ENCODE measurements at regions not wholly inside any gene's neighbourhood (a gene's known extent, or its start where the extent isn't known, plus 50 kb on each side); places are given as distances from the start of the nearest gene placed in this dataset.

- no peak for DNase-seq
These were observed 186.6 kb upstream of the BCL6 start for GRCh38 chr3:187931770-187932278.

GRCh38 chr3:187932530-187932929, 187.3 kb upstream of the BCL6 start:
- DNase-seq = no peak

DNA sequence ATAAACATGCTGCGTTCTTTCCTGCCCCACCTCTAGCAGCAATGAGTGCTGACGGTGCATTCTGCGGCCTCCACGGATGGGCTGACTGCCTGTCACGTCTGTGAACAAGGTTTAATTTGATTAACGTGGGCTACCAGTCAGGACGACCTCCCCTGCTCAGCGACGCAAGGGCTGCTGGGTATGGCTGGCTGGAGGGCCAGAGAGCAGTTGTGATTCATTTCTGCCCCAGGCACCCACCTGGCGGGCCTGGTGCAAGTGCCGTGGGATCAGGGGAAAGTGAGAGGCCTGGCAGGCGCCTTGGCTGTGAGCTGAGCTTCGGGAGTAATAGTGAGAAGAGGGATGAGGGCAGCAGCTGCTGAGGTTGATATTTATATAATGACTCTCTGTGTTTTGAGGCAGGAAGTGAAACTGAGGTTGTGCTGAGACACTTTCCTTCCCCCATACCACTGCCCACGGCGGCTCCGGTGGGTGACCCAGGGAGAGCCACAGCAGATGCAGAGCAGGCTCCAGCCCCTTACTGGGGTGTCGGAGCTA, 190.4 kb upstream of the BCL6 start:
- DNase-seq = no peak

GRCh38 chr3:187936676-187937075, 191.4 kb upstream of the BCL6 start:
- no peak for DNase-seq

DNA sequence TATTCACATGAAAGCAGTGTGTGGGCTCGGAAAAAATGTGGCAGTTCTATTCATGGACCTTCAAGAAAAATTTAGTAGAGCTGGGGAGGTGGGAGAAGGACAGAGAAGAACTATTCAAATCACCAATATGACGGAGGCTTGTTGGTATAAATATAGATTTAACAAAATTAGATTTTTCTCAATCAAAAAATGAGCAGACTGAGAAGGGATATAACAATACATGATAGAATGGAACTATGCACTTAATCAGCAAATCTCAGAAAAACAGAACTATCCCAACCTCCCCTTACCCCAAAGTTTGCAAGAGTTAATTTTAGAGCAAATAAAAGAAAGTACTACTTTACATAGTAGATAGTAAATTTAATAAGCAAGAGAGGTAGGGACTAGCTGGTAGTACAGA, 194.6 kb upstream of the BCL6 start:
- DNase-seq = no peak

DNA sequence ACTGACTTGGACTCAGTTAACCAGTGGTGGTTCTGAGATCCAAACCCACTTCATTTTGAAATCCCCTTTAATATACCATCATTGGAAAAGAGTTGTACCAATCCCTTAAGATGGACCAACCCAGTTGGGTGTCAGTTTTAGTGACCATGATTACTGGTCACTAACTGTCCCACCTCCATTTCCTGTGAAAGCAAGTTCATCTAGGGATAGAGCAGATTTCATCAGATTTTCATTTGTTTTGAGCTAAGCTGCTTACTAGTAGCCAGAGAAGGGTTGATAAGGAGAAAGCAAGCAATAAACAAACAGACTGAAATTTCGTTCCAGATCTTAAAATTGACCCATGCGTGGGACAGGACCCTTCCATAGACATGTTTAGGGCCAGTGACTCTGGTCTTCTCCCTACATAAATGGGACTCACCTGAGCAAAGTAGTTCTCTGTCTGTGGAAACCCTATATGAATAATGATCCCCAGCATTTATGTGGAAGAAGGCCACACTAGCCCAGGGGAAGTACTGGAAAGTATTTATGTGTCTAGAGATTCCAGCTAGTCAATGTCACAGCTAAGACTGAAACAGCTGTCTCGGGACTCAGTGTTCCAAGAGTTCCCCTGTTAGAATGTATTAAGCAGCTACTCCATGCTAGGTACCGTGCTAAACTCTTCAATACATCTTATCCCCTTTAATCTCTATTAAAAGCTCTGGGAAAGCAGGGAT, 196.0 kb upstream of the BCL6 start:
- DNase-seq = no peak

DNA sequence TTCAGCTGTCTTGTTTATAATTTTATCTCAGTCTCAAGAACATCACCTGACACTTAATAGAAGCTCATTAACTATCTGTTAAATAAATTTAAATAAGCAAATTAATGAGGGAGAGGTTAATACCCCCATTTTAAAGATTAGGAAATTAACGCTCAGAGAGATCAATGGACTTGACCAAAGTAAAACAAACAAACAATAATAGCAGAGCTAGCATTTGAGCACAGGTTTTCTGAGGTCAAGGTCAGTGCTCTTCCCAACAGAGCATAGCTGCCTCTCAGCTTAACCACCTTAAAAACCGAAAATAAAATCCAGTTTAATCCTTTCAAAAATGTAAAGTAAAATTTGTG, 196.6 kb upstream of the BCL6 start:
- DNase-seq = no peak

- no peak for DNase-seq
These were observed 197.5 kb upstream of the BCL6 start for GRCh38 chr3:187942658-187943241.

GRCh38 chr3:187943677-187944389, 198.6 kb upstream of the BCL6 start:
- no peak for DNase-seq

DNA sequence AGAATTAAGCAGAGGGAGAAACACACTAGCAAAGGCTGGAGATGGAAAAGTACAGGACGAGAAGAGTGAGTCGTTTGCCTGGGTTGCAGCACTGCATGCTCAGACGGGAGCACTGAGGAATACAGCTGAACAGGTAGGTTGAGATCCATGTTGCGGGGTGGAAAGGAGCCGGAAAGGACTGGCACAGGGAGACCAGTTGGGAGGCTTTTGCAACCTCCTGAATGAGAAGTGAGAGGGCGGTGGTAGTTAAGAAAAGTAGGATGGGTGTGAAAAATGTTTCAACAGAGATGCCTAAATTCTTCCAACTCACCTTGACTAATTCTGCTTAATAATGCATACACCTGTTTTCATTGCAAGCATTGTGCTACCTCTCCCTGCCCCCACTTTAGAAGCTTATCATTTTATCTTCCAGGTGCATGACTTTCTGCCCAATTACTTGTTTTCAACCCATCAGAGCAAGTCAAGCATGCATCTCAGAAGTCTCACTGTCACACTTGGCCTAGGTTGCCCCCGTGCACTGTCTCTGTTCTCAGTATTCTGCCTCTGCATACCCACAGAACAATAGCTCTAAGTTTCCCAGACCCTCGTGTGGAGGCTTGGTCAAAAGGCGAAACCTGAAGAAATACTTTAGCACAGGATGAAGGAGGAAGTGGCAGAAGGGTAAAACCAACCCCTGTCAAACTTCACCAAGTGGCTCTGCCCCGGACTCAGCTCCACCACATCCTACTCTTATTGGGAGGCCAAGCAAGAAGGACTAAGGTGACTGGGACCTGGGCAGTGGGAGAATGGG, 199.3 kb upstream of the BCL6 start:
- DNase-seq = no peak

DNA sequence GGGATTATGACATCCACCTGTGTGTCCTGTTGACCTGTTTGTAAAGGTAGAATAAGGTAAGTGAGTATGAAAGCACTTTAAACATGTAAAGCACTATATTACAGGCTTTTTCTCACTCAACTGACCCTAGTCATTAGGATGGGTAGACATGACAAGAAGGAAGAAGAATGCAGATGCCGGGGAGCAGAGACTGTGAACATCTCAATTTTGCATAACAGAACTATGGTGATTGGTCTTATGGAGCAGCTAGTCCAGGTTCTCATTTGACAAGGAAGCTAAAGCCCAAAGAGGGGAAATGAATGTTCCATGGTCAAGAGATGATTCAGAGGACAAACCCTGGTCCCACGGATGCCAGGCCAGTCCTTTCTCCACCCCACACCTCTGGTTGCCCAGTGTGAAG, 200.1 kb upstream of the BCL6 start:
- DNase-seq = no peak

GRCh38 chr3:187946163-187946691, 201.0 kb upstream of the BCL6 start:
- no peak for DNase-seq

DNA sequence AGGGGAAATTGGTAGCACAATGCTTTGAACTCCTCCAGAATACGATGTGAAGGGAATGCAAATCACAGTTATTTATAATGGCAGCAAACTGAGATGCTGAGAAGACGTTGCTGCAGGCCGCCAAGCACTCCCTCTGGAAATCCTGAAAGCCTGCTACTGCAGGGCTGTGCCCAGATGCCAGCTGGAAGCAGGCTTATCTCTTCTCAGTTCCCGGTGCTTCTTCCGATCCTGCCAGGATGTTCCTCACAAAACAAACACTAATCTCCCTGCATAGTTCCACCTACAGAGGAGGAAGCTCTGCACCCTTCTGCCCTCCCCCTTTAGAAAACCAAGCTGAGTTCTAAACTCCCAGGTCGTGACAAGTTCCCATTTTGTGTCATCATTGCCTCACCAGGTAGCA, 201.7 kb upstream of the BCL6 start:
- DNase-seq = no peak

- no peak for DNase-seq
These were observed 202.8 kb upstream of the BCL6 start for GRCh38 chr3:187947927-187948682.

- DNase-seq = no peak
These were observed 204.0 kb upstream of the BCL6 start for GRCh38 chr3:187949093-187949820.

GRCh38 chr3:187950671-187951070, 203.3 kb upstream of the LPP start:
- DNase-seq = no peak

GRCh38 chr3:187951452-187952190, 202.3 kb upstream of the LPP start:
- DNase-seq = no peak

GRCh38 chr3:187952849-187953248, 201.1 kb upstream of the LPP start:
- DNase-seq = no peak

DNA sequence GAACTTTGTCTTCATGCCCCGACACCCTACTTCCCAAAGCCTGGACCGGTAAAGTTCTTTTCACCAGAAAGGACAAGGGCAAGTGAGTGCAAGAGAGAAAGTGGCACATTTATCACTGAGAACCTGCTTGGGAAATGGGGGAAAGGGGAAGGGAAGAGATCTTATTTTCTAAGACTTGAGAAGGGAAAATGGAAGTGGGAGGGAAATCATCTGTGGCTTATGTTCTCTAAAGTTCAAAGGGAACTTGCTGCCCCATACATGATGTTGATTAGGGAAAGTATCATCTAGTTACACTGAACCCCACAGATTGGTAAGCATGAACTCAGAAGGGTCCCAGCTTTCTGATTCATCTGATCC, 199.5 kb upstream of the LPP start:
- DNase-seq = no peak

DNA sequence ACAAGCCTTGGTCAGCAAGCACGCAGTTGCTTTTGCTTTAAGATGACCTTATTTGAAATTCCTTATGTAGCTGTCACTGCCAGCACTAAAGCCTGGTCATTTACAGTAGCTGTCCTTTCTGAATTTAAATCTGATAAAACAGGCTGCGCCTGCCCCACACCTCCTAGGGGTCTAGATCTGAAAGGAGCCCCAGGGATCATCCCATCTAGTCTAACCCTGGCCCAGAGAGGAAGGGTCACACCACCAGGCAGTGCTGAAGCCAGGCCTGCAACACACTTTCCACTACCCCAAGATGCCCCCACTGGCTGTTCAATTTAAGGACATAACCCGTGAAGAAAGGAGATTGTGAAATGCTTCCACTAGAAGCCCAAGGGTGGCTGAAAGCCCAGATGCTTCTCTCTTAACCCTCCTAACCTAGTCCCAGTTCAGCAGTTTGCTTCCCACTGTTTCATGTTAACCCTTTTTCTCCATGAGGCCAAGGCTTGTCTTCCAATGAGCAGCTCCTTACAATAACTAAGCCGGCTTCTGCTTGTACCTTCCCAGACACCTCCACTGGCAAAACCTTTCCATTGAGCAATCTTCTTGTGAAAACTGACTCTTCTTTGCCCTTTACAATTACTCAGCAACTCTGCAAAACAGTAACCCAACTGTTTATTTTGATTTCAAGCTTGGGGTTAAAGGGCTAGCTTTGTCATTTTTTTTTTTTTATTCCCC, 198.9 kb upstream of the LPP start:
- DNase-seq = no peak

All from dermis blood vessel endothelial cell (primary cell).